RWPE2 (cell line): ENCODE measurements at regions not wholly inside any gene's neighbourhood (a gene's known extent, or its start where the extent isn't known, plus 50 kb on each side); places are given as distances from the start of the nearest gene placed in this dataset.
"Not testable (repeated sequence)": the region's sequence is repeated elsewhere in the genome, so short reads cannot be mapped to it uniquely, and the experiment has no call there.

Source experiments
- ATAC-seq: fragments of 200-7000 bp; cut with Tn5 transposase; 3 replicates; pipeline ENCODE4 v1.9.1; 2021; ENCODE audit warnings: low read depth
- DNase-seq: peaks from one replicate; pipeline ENCODE4 v3.0.0-alpha.2; 2020; ENCODE audit warnings: low spot score
- H3K27ac ChIP-seq: fragments of 450-650 bp; 2 replicates; pipeline ENCODE4 v1.5.1; 2017; ENCODE audit warnings: mild to moderate bottlenecking; ENCODE audit not compliant: poor library complexity, severe bottlenecking
- H3K27me3 ChIP-seq: fragments of 250-450 bp; sonication (Bioruptor Pico); 2 replicates; pipeline ENCODE4 v1.5.1; 2021; ENCODE audit warnings: mild to moderate bottlenecking, moderate library complexity; ENCODE audit not compliant: insufficient read depth, poor library complexity, severe bottlenecking
- H3K36me3 ChIP-seq: fragments of 250-450 bp; sonication (Bioruptor Pico); 2 replicates; pipeline ENCODE4 v1.5.1; 2020; ENCODE audit warnings: low read depth, mild to moderate bottlenecking, moderate library complexity
- H3K4me1 ChIP-seq: fragments of 250-450 bp; sonication (Bioruptor Pico); 2 replicates; pipeline ENCODE4 v1.5.1; 2021; ENCODE audit warnings: mild to moderate bottlenecking, moderate library complexity; ENCODE audit not compliant: insufficient read depth, poor library complexity, severe bottlenecking
- H3K4me3 ChIP-seq: fragments of 250-450 bp; sonication (Bioruptor Pico); 2 replicates; pipeline ENCODE4 v1.5.1; 2021; ENCODE audit warnings: mild to moderate bottlenecking, moderate library complexity; ENCODE audit not compliant: severe bottlenecking
- H3K9me3 ChIP-seq: fragments of 250-450 bp; sonication (Bioruptor Pico); 2 replicates; pipeline ENCODE4 v1.5.1; 2021; ENCODE audit warnings: mild to moderate bottlenecking, moderate library complexity; ENCODE audit not compliant: severe bottlenecking
- CTCF ChIP-seq: fragments of 450-650 bp; IDR thresholded peaks from one replicate; pipeline ENCODE4 v1.5.1; 2017; ENCODE audit warnings: mild to moderate bottlenecking, moderate library complexity; ENCODE audit not compliant: poor library complexity, severe bottlenecking

GRCh38 chr6:134802426-134803058 lies 147.4 kb downstream of the ALDH8A1 start:
- H3K9me3 ChIP-seq, result no peaks in the 10 kb centered on the region
- H3K36me3 ChIP-seq, result no peaks in the 10 kb centered on the region
- ATAC-seq (peak; percentile 42; the same call in 1 of the 3 replicates), DNase-seq (no peak)
- no peak for TF ChIP-seq CTCF
- H3K27ac ChIP-seq, result no peak overlapping the region
- H3K4me1 ChIP-seq, result no peaks in the 10 kb centered on the region
- H3K27me3 ChIP-seq, result no peaks in the 10 kb centered on the region
- no peak overlapping the region for H3K4me3 ChIP-seq

- TF ChIP-seq CTCF, result no peak
- H3K36me3 ChIP-seq, result no peaks in the 10 kb centered on the region
- no peak for ATAC-seq
These were observed 152.3 kb downstream of the ALDH8A1 start for GRCh38 chr6:134797400-134798113.

GRCh38 chr6:134795691-134796090 lies 154.2 kb downstream of the ALDH8A1 start:
- H3K27me3 ChIP-seq, result no peaks in the 10 kb centered on the region
- peaks cover 9% of the 10 kb centered on the region for H3K9me3 ChIP-seq
- no peak overlapping the region for H3K27ac ChIP-seq
- no peaks in the 10 kb centered on the region for H3K36me3 ChIP-seq
- DNase-seq (no peak), ATAC-seq (no peak)
- no peak for TF ChIP-seq CTCF
- no peak overlapping the region for H3K4me3 ChIP-seq
- H3K4me1 ChIP-seq, result no peaks in the 10 kb centered on the region

More at GRCh38 chr6:134797400-134798113, 152.3 kb downstream of the ALDH8A1 start:
- Histone ChIP-seq H3K4me3 (no peak overlapping the region), H3K9me3 (no peaks in the 10 kb centered on the region), H3K27me3 (no peaks in the 10 kb centered on the region), H3K27ac (no peak overlapping the region), H3K4me1 (no peaks in the 10 kb centered on the region)
- DNase-seq, result no peak

GRCh38 chr6:134795001-134795400 lies 154.9 kb downstream of the ALDH8A1 start:
- Histone ChIP-seq H3K4me3 (no peak overlapping the region), H3K36me3 (no peaks in the 10 kb centered on the region), H3K9me3 (peaks cover 9% of the 10 kb centered on the region), H3K27me3 (no peaks in the 10 kb centered on the region), H3K27ac (no peak overlapping the region), H3K4me1 (no peaks in the 10 kb centered on the region)
- ATAC-seq, result no peak
- no peak for TF ChIP-seq CTCF
- DNase-seq, result no peak

- not testable (repeated sequence) for ATAC-seq, H3K36me3 ChIP-seq, DNase-seq, H3K9me3 ChIP-seq, H3K27ac ChIP-seq, H3K4me3 ChIP-seq, H3K27me3 ChIP-seq
- H3K4me1 ChIP-seq, result peaks cover 16% of the 10 kb centered on the region
These were observed 158.6 kb downstream of the ALDH8A1 start for GRCh38 chr6:134791243-134791843.
